PFSK-1 (cell line): ENCODE measurements at regions not wholly inside any gene's neighbourhood (a gene's known extent, or its start where the extent isn't known, plus 50 kb on each side); places are given as distances from the start of the nearest gene placed in this dataset.

Experiments
- POLR2AphosphoS5 ChIP-seq: IDR thresholded peaks from 2 replicates; pipeline ENCODE4 v1.6.1; 2012; ENCODE audit warnings: low read depth, mild to moderate bottlenecking, control low read depth, low read length, moderate library complexity
- REST ChIP-seq, 2 experiments: IDR thresholded peaks; 2 replicates each; pipeline versions ENCODE4 v1.6.1 to v1.8.0; 2011 to 2012; ENCODE audit warnings: low read depth in 2 of 2, low read length in 2 of 2, control low read depth in 1 of 2, inconsistent platforms in 1 of 2, mild to moderate bottlenecking in 1 of 2, moderate library complexity in 1 of 2; ENCODE audit not compliant: insufficient read depth in 1 of 2

- no peak for TF ChIP-seq POLR2AphosphoS5
- no peak for TF ChIP-seq REST (IDR thresholded peaks at IDR 0.05; ENCODE audit: insufficient read depth in 1 of 2, low read depth in 2 of 2, low read length in 2 of 2)
These were observed 173.6 kb upstream of the IER5L start for GRCh38 chr9:129351642-129352145.
